Right renal cortex interstitium (tissue), 3 donors: ENCODE measurements at regions not wholly inside any gene's neighbourhood (a gene's known extent, or its start where the extent isn't known, plus 50 kb on each side); places are given as distances from the start of the nearest gene placed in this dataset.

Source experiments
- DNase-seq, 3 donors: peaks; one replicate each; pipeline ENCODE4 v3.0.0-alpha.2; 2013; ENCODE audit warnings: low read depth in 3 of 3, low spot score in 2 of 3

- no peak for DNase-seq
Observed at GRCh38 chr3:72571052-72571451, 277.2 kb downstream of the SHQ1 start.

GRCh38 chr3:72569754-72570440 lies 278.3 kb downstream of the SHQ1 start:
- no peak for DNase-seq

- no peak for DNase-seq
Observed at GRCh38 chr3:72568083-72568482, 280.2 kb downstream of the SHQ1 start.

GRCh38 chr3:72567474-72567873 lies 280.8 kb downstream of the SHQ1 start:
- no peak for DNase-seq

- no peak for DNase-seq
Observed at GRCh38 chr3:72565593-72565992, 282.7 kb downstream of the SHQ1 start.

GRCh38 chr3:72563690-72564370 lies 284.4 kb downstream of the SHQ1 start:
- no peak for DNase-seq

- no peak for DNase-seq
Observed at GRCh38 chr3:72560846-72561675, 287.2 kb downstream of the SHQ1 start.

- DNase-seq: no peak
Observed at GRCh38 chr3:72559385-72559784, 288.9 kb downstream of the SHQ1 start.

- no peak for DNase-seq
Observed at GRCh38 chr3:72558001-72558400, 290.2 kb downstream of the SHQ1 start.

GRCh38 chr3:72555714-72556113 lies 292.5 kb downstream of the SHQ1 start:
- no peak for DNase-seq

GRCh38 chr3:72554689-72555088 lies 293.6 kb downstream of the SHQ1 start:
- DNase-seq: no peak

- no peak for DNase-seq
Observed at GRCh38 chr3:72553298-72553697, 294.9 kb downstream of the SHQ1 start.

GRCh38 chr3:72550582-72551262 lies 297.5 kb downstream of the SHQ1 start:
- peak in 1 of 3 donors; percentile 41 for DNase-seq

GRCh38 chr3:72549761-72550581 lies 298.3 kb downstream of the SHQ1 start:
- no peak for DNase-seq

GRCh38 chr3:72548981-72549380 lies 299.3 kb downstream of the SHQ1 start:
- no peak for DNase-seq

- DNase-seq: no peak
Observed at GRCh38 chr3:72548461-72548860, 299.8 kb downstream of the SHQ1 start.

- no peak for DNase-seq
Observed at GRCh38 chr3:72547183-72547582, 301.1 kb downstream of the SHQ1 start.

- DNase-seq: no peak
Observed at GRCh38 chr3:72544239-72544638, 304.0 kb downstream of the SHQ1 start.

- DNase-seq: no peak
Observed at GRCh38 chr3:72543246-72543645, 305.0 kb downstream of the SHQ1 start.

GRCh38 chr3:72542781-72543180 lies 305.5 kb downstream of the SHQ1 start:
- no peak for DNase-seq
